Stimulated activated CD4-positive, alpha-beta T cell treated with anti-CD3 and anti-CD28 coated beads, Interleukin-12 subunit alpha, Interleukin-12 subunit beta, amount 100 ng/mL, for 48 hours (primary cell): ENCODE measurements at regions not wholly inside any gene's neighbourhood (a gene's known extent, or its start where the extent isn't known, plus 50 kb on each side); places are given as distances from the start of the nearest gene placed in this dataset.

ENCODE experiments used
- DNase-seq, 3 donors: peaks; one replicate each; pipeline ENCODE4 v3.0.0-alpha.2; 2020; ENCODE audit warnings: low read depth in 2 of 3, low spot score in 1 of 3

DNA sequence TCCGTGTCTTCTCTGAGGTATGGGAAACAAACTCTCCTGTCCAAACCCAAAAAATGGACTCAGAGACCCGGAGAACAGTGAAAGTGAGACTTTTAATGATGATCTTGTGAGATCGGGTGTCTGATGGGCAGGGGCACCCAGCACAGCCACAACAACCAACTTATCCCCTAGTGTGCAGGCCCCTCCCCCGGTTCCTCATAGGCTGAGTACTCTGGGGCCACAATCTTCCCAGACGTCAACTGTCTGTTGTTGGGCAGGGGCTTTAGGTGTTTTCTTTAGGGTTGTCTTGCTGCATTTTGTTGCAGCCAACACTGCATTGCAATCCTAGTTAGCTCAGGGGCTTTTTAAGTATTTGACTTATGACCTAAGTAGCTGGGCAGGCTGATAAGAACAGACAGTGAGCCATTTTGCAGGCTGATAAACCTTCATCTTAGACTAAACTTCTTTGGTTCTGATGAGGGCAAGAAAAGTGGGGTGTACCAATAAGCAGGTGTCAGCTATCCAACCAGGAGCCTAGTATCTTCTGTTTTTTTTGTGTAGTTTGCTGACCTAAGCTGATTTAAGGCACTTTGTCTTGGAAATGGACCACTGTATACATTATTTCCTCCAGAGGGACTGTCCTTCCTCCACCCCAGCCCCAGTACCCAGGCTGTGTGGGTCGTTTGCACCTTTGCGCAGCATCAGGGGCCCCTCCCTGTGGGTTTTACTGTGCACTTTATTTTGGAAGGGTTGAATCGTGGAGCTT, 1323.6 kb downstream of the TBC1D22A start:
- no peak for DNase-seq

DNA sequence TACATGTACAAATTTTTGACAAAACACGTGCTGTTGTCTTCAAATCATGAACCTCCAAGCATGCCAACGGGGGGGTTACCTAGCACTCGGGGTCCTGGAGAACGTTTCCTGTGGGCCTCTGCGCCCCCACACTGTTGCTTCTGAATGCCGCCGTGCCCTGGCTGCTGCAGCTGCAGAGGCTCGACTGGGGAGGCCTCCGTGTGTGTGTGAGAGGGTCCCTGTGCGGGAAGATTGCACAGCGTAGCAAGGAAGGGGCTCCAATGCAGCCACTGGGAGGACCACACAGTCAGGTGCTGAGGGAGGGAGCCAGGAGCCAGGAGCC, 1322.2 kb downstream of the TBC1D22A start:
- DNase-seq = no peak

DNA sequence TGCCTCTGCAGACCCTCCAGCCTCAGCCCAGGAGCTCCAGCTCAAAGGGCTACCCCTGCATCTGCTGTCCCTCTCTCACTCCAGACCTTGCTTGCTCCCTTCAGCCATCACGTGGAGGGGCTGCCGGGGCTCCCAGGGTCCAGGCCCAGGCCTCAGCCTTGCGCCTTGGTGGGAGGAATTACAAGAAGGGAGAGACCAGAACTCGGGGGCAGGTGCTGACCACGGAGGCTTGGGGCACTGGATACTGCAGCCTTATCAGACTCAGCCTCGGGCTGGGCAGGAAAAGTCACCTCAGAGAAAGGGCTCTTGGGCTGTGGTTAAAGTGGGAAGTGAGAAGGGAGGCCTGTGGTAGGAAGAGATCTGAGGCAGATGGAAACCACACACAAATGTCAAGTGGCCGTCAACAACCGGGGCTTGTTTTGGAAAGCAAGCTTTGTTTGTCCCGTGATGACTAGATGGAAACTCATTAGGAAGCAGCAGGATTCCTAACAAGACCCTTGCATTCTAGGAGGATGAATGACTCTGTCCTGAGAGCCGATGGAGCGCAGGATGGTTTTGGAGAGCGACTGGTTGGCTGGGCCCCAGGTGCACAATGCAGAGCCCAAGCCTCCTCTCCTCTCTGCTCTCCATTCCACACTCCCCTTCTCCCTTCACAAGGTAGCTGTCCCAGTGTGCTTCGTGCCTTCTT, 1321.7 kb downstream of the TBC1D22A start:
- no peak for DNase-seq

DNA sequence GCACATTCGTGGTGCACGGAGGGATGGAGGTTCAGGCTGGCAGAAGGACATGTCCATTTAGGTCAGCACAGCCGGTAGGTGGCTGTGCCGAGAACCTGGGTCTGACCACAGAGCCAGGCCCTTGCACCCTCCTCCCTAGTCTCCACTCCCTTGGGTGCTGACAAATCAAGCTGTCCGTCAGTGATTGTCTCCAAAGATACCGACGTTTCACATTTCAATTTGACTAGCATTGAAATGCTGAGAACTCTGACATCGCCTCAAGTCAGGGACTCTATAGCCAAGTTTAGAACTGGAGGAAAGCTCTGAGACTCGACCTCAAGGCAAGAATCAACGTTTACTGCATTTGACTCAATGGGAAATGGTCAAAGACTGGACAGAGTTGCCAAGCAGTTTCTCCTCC, 1321.1 kb downstream of the TBC1D22A start:
- no peak for DNase-seq

DNA sequence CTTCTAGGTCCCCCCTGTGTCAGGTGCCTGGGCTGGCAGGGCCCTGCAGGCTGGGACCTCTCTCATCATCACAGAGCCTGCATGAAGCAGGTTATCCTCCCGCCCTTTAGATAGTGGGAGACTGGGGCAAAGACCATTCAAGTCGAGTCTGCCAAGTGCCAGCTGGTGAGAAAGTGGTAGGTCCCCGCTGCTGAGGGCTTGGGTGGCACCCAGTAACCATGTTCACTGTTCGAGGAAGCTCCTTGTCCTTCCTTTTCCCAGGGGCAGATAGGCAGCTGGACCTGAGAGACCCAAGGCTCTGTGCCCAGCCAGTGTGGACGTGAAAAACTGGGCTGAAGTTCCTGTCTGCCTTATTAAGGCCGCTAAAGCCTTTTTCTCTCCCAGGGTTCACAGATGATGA, 1319.8 kb downstream of the TBC1D22A start:
- DNase-seq = no peak

DNA sequence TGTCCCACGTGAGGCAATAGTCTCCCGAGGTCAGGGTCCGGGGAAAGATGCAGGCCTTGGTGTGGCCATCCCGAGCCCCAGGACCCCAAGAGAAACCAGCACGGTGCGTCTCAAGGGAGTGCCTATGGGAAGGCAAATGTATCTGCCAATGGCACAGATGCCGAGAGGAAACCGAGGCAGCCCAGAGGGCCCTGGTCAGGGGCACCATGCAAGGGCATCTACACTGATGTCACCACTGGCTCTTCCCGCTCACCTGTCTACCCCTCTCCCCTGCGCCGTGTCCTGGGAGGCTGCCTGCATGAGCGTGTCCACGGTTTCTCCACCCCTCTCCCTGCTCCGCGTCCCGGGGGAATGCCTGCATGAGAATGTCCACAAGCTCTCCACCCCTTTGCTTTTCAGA, 1318.8 kb downstream of the TBC1D22A start:
- no peak for DNase-seq

DNA sequence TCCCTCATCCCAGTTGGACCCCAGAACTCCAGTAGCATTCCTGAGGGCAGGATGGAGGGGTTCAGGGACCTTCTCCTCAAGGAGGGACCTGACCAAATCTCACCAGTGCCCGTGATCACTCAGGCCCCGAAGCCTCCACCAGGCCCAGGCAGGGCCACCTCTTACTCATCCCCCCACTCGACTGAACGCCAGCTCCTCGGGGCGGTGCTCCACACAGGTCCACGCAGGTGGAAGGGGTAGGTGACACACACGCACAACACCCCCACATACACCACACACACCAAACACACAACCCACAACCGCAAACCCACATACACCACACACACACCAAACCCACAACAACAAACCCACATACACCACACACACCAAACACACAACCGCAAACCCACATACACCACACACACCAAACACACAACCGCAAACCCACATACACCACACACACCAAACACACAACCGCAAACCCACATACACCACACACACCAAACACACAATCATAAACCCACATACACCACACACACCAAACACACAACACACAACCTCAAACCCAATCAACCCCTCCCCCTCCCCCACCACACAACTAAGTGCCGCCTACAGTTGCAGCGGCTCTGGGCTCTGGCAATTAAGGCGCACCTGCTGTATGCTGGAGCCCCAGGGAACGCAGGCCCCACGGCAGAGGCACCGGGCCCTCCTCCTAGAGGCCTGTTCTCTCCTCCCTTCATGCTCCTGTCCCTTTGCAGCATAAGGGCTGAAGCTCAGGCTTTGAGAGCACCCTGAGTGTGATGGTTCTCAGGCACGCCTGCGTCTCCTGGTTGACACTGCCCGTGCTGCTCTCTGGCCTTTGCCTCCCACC, 1318.1 kb downstream of the TBC1D22A start:
- DNase-seq = no peak

DNA sequence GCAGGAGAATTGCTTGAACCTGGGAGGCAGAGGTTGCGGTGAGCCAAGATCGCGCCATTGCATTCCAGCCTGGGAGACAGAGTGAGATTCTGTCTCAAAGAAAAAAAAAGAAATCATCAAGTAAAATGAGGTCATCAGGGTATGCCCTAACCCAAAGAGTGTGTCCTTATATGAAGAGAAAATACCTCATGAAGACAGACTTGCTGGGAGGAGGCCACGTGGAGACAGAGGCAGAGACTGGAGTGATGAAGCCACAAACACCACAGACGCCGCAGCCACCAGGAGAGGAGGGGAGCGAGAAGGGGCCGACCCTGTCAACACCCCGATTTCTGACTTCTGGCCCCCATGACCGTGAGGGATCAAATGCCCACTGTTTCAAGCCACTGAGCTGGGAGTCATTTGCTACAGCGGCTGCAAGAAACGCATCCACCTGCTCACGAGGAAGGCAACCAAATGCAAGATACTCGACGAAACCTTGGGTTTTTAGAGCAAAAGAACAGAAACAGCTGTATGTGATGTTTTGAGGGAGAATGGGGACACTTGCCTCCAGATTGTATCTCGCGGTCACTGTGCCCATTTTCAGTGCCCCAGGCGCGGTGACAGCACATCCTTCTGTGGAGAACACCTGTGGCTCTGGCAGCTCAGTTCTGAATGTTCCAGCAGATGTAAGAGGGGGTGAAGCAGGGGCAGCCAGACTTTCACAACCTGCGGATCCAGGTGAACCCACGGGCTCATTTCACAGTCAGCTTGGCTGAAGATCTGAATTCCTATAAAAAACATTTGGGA, 1317.2 kb downstream of the TBC1D22A start:
- DNase-seq = no peak

DNA sequence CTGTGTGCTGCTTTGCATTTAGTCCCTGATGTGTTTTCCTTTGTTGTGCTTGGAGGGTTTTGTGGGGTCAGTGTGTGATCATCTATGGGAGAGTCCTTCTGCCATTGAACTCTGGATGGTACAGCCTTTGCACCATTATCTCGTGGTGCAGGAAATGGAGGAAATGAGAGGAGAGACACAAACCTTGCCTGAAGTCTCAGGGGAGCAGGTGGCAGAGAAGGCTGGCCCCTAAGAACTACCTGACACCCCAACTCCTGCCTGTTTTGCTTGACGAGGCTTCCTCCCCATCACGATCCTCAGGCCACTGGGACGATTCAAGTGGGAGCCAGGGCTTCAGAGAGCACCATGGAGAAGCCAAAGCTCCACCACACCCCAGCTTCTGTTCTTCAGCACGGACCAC, 1316.4 kb downstream of the TBC1D22A start:
- no peak for DNase-seq

DNA sequence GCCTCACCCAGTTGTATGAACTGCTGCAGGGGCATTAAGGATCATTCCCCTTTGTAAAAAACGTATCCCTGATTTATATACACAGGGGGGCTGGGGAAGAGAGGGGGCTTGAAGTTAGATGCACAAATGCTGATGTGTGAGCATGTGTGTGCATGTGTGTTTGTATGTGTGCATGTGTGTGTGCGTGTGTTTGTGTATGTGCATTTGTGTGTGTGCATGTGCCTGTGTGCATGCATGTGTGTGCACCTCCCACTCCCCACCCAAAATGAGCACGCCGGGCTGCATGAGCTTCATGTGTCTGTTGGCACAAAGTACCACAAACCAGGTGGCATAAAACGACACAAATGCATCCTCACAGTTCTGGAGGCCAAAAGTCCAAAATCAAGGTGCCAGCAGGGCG, 1315.2 kb downstream of the TBC1D22A start:
- DNase-seq = no peak

DNA sequence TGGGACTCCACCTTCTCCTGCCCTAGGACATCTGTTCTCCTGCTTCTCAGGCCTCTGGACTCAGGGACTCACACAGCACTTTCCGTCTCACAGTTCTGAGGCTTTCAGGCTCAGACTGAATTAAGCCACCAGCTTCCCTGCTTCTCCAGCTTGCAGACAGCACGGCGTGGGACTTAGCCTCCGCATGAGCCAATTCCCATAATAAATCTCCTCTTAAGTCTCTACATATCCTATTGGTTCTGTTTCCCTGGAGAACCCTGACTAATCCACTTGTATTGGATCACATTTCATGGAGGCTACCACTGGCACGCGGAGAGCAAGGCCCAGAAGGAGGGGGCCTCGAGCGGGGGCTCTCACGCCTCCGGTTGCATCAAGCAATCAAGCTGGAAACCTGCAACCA, 1313.6 kb downstream of the TBC1D22A start:
- DNase-seq = no peak

DNA sequence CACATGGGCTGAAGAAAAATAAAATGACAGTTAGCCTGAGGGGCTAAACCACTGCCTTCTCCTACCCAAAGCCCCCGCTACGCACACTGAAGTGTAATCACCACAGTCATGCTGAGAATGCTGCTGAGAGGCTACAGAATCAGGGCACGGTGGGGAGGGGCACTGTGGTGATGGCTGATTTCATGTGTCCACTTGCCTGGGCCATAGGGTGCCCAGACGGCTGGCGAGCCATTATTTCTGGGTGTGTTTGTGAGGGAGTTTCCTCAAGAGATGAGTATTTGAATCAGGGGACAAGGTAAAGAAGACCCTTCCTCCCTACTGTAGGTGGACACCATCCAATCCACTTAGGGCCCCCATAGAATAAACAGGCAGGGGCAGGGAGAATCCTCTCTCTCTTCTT, 1313.2 kb downstream of the TBC1D22A start:
- no peak for DNase-seq

DNA sequence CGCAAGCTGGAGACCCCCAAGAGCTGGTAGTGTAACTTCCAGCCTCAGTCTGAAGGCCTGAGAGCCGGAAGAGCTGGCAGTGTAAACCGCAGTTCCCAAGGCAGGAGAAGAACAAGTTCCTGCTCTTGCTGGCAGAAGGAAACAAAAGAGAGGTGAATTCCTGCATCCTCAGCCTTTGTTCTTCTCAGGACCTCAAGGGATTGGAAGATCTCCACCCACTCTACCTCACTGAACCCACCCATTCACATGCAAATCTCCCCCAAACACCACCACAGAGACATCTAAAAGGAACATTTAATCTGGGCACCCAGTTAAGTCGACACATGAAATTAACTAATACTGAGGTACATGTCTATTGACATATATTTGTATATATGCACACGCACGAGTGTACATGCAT, 1310.3 kb downstream of the TBC1D22A start:
- DNase-seq = no peak

DNA sequence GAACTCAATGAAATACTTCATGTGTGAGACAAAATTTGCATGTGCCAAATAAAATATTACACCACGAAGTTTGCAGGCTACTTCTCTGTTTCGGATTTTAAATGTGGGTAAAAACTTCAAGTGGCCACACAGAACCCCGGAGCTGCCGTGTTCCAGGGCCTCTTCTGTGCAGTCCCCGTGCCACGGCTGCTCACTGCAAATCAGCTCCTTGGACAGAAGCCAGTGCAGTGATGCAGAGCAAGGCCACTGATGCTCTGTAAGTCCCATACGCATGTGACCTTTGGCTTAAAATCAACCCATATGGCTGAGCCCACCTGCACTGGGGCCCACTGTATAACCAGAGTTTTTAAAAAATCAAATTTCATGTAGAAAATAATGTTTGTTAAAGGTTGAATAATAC, 1309.4 kb downstream of the TBC1D22A start:
- no peak for DNase-seq

DNA sequence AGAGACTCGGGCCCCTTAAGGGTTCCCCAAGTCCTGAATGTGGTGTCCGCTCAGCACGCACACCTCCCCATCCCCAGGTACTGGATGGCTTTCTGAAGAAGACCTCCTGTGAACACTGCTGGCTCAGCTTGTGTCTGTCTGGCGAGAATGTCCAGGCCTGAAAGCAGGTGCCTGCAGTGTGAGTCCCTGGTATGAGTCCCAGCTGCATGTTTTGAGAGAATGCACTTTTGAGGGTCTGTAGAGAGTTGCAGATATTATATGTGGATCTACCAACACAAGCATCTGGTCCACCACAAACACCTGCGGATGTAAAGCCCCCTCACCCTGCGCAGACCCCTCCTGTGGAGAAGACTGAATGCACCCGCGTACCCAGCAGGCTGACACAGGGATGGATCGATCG, 1308.9 kb downstream of the TBC1D22A start:
- DNase-seq = no peak

DNA sequence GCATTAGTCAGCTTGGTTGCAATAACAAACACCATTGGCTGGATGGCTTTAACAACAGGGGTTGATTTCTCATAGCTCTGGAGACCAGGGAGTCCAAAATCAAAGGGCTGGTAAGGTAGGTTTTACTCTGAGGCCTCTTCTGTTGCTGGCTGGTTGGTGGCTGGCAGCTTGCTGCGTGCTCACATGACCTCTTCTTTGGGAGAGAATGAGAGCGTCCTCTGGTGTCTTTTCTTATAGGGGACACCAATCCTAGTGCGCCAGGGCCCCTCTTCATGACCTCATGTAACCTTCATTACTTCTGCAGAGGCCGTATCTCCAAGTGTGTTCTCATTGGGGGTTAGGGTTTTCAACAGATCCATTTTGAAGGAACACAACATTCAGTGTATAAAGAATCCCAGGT, 1308.3 kb downstream of the TBC1D22A start:
- DNase-seq = no peak

DNA sequence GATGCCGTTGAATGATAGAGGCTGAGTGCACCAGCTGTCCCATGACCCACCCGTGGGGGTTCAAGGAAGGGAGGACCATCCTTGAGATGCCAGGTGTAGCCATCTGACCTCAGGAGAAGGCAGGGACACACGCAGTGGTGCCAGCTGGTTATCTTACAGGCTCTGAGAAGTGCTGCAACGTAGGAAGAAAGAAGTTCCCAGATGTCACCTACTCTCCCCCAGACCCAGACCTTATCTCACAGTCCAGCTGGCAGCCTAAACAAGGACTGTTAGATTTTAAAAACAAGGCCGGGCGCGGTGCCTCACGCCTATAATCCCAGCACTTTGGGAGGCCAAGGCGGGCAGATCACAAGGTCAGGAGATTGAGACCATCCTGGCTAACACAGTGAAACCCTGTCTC, 1307.6 kb downstream of the TBC1D22A start:
- no peak for DNase-seq

DNA sequence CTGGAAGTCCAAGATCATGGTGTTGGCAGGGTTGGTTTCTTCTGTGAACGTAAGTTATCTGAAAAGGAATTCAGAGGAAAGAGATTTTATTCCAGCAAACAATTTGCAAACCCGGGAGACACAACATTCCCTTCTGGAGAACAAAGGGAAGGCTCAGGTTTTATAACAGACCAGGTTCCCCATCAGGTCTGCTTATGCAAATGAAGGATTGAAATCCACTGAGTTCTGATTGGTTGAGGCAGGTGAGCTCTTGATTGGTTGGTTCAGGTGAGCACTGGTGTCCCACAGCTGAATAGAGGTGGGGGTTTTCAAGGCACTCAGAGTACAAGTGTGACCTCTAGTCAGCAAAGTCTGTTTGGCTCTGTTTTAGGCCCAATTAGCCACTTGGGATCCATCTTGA, 1306.8 kb downstream of the TBC1D22A start:
- no peak for DNase-seq

DNA sequence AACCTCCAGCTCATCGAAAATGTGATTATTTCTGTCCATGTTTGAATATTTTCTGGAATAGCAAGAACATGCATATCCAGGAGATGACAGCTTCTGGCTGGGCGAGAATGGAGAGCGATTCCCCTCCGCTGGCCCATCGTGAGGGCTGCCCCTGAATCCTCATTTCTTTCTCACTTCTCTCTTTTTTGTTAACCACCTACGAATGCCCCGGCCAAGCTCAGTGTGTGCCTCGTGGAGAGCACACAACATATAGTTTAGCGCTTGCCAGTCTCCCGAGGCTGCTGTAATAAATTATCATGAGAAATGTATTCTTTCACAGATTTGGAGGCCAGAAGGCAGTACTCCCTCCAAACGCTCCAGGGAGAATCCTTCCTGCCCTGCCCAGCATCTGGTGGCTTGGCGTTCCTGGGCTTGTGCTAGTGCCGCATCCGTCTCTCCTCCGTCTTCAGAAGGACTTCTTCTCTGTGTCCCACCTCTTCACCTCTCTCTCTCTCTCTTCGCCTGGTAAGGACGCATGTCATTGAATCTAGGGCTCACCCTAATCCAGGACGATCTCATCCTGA, 1306.0 kb downstream of the TBC1D22A start:
- DNase-seq = no peak

DNA sequence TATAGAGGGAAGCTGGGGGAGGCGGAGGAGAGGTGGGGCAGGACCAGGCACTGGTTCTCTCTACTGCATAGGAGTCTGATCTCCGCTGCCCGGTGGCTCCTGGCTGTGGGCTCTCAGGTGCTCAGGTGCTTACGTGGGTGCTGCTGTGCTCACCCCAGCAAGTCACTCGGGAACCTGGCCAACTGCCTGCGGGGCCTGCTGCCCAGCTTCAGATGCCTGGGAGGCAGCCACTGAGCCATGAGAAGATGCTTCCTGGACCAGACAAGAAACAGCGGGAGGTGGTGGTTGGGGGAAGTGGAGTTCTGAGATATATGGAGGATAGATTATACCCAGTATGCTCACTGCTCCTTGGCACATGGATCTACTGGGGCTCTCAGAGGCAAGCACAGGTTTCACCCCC, 1303.4 kb downstream of the TBC1D22A start:
- no peak for DNase-seq

DNA sequence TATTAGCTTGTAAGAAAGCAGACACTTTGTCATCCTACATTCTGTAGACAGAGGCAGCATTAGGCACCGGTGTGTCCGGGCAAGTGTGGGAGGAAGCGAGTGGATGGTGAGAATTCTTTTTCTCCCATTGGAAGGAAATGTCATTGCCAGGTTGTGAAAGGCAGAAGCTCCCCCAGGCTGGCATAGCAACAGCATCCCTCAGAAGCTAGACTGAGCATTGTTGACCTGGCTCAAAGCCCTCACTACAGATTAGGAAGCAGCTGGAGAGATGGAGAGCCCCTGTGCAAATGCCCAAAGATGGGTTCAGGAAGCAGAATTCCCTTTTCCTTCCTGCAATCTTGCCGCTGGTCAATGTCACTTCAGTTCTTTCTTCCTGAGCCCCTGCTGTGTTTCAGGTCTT, 1299.3 kb downstream of the TBC1D22A start:
- no peak for DNase-seq
